GM12873 (cell line): ENCODE measurements at regions not wholly inside any gene's neighbourhood (a gene's known extent, or its start where the extent isn't known, plus 50 kb on each side); places are given as distances from the start of the nearest gene placed in this dataset.

ENCODE experiments used
- CTCF ChIP-seq: IDR thresholded peaks from 2 replicates; pipeline ENCODE4 v1.5.1; 2012; ENCODE audit warnings: low read depth, mild to moderate bottlenecking, moderate library complexity, low read length, control low read depth; ENCODE audit not compliant: insufficient read depth; ENCODE audit errors: missing control alignments

- TF ChIP-seq CTCF = no peak
These were observed 273.2 kb upstream of the TARS1 start for GRCh38 chr5:33167541-33167940.

- TF ChIP-seq CTCF = no peak
These were observed 270.4 kb upstream of the TARS1 start for GRCh38 chr5:33170411-33170810.

- TF ChIP-seq CTCF = no peak
These were observed 266.4 kb upstream of the TARS1 start for GRCh38 chr5:33174383-33174782.

- no peak for TF ChIP-seq CTCF
These were observed 261.5 kb upstream of the TARS1 start for GRCh38 chr5:33179301-33179700.

- no peak for TF ChIP-seq CTCF
These were observed 259.9 kb upstream of the TARS1 start for GRCh38 chr5:33180900-33181299.

- TF ChIP-seq CTCF = no peak
These were observed 257.8 kb upstream of the TARS1 start for GRCh38 chr5:33182986-33183385.

- TF ChIP-seq CTCF = no peak
These were observed 256.4 kb upstream of the TARS1 start for GRCh38 chr5:33184367-33184766.

GRCh38 chr5:33188089-33188488 lies 252.7 kb upstream of the TARS1 start:
- TF ChIP-seq CTCF = no peak
